HFFc6 (cell line): ENCODE measurements at regions not wholly inside any gene's neighbourhood (a gene's known extent, or its start where the extent isn't known, plus 50 kb on each side); places are given as distances from the start of the nearest gene placed in this dataset.

Source experiments
- DNase-seq: peaks from one replicate; pipeline ENCODE4 v3.0.0-alpha.2; 2018
- H3K27ac Mint-ChIP-seq: 2 replicates; pipeline ENCODE4 v1.8.0; 2020; ENCODE audit warnings: mild to moderate bottlenecking, mixed read lengths
- H3K27me3 Mint-ChIP-seq: 2 replicates; pipeline ENCODE4 v1.8.0; 2021; ENCODE audit warnings: mild to moderate bottlenecking, moderate library complexity, mixed read lengths; ENCODE audit not compliant: insufficient read depth
- H3K36me3 Mint-ChIP-seq: 2 replicates; pipeline ENCODE4 v1.8.0; 2021; ENCODE audit warnings: low read depth, mixed read lengths
- H3K4me1 Mint-ChIP-seq: 2 replicates; pipeline ENCODE4 v1.8.0; 2020; ENCODE audit warnings: low read depth, mixed read lengths
- H3K4me3 Mint-ChIP-seq: 2 replicates; pipeline ENCODE4 v1.8.0; 2020; ENCODE audit warnings: mild to moderate bottlenecking, moderate library complexity, mixed read lengths
- H3K9me3 Mint-ChIP-seq: 2 replicates; pipeline ENCODE4 v1.8.0; 2020; ENCODE audit warnings: mild to moderate bottlenecking, mixed read lengths
- TF ChIP-seq, protein P1 (sequence below): fragments of 200-600 bp; sonication (generic); IDR thresholded peaks from 2 replicates; pipeline ENCODE4 v1.5.0; 2021; ENCODE audit warnings: antibody characterized with exemption, mild to moderate bottlenecking

DNA sequence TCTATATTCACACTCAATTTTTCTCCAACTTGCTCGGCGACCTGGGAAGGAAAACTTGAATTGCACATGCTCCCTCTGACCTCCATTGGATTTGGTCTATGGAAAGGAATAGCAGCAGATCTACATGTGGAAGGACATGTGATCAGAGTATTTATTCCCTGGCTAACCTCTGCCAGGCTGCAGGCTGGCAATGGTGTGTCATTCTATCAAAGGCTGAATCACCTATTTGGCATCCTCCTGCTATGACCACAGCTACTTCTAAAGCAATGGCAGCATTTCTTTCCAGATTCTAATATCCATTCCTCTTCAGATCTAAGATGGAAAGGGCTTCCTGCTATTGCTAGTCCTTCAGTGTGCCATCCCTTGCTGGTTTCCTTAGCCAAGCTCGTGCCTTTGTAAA is 144.3 kb upstream of the FREM2 start:
- Mint-ChIP-seq H3K4me3 (no peak overlapping the region), H3K4me1 (no peaks in the 10 kb centered on the region; the same call in 1 of the 2 replicates), H3K27me3 (peaks cover 1% of the 10 kb centered on the region; the same call in 1 of the 2 replicates), H3K9me3 (no peaks in the 10 kb centered on the region), H3K36me3 (no peaks in the 10 kb centered on the region), H3K27ac (no peak overlapping the region)
- TF ChIP-seq, protein P1, sequence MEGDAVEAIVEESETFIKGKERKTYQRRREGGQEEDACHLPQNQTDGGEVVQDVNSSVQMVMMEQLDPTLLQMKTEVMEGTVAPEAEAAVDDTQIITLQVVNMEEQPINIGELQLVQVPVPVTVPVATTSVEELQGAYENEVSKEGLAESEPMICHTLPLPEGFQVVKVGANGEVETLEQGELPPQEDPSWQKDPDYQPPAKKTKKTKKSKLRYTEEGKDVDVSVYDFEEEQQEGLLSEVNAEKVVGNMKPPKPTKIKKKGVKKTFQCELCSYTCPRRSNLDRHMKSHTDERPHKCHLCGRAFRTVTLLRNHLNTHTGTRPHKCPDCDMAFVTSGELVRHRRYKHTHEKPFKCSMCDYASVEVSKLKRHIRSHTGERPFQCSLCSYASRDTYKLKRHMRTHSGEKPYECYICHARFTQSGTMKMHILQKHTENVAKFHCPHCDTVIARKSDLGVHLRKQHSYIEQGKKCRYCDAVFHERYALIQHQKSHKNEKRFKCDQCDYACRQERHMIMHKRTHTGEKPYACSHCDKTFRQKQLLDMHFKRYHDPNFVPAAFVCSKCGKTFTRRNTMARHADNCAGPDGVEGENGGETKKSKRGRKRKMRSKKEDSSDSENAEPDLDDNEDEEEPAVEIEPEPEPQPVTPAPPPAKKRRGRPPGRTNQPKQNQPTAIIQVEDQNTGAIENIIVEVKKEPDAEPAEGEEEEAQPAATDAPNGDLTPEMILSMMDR: no peak
- DNase-seq: no peak

DNA sequence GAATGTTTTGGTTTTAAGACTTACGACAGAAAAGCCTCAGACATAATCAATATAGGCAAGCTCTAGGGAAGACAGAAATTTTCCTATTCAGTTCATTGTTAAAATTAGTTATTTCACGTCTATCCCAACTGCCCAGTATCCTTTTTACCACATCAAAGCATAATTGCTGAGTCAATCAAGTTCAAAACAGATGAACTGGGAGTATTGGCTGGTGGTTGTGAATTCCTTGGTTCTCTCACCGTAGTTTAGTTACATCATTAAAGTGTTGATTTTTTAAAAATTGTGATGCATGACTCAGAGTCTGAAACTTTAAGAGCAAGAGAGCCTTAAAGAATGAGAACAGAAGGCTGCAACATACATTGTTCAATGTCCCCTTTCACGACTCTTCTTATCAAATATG is 143.3 kb upstream of the FREM2 start:
- Mint-ChIP-seq H3K9me3 (no peaks in the 10 kb centered on the region), H3K36me3 (no peaks in the 10 kb centered on the region), H3K4me1 (no peaks in the 10 kb centered on the region; the same call in 1 of the 2 replicates), H3K27ac (no peak overlapping the region), H3K27me3 (no peaks in the 10 kb centered on the region; the same call in 1 of the 2 replicates), H3K4me3 (no peak overlapping the region)
- TF ChIP-seq, protein P1: no peak
- no peak for DNase-seq

DNA sequence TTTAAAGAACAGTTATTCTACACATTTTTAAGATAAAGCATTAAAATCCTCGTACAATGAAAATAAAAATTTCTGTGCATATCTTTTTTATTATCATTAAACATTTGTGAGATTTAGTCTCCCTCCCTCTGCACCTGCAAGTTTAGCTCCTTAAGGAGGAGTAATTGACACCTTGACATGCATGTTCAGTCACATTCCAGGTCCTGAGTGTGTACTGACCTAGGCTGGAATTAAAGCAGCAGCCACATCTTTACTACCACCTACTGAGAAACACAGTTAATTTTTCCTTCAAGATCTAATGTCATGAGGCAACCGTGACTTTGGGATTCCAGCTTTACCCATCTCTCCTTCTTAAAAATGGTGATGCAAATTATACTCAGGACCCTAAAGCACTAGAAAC is 123.1 kb upstream of the FREM2 start:
- DNase-seq: no peak
- Mint-ChIP-seq H3K27me3 (no peaks in the 10 kb centered on the region), H3K27ac (no peak overlapping the region), H3K4me3 (no peak overlapping the region), H3K36me3 (no peaks in the 10 kb centered on the region; the same call in 1 of the 2 replicates), H3K9me3 (no peaks in the 10 kb centered on the region; the same call in 1 of the 2 replicates), H3K4me1 (no peaks in the 10 kb centered on the region)
- TF ChIP-seq, protein P1: no peak

DNA sequence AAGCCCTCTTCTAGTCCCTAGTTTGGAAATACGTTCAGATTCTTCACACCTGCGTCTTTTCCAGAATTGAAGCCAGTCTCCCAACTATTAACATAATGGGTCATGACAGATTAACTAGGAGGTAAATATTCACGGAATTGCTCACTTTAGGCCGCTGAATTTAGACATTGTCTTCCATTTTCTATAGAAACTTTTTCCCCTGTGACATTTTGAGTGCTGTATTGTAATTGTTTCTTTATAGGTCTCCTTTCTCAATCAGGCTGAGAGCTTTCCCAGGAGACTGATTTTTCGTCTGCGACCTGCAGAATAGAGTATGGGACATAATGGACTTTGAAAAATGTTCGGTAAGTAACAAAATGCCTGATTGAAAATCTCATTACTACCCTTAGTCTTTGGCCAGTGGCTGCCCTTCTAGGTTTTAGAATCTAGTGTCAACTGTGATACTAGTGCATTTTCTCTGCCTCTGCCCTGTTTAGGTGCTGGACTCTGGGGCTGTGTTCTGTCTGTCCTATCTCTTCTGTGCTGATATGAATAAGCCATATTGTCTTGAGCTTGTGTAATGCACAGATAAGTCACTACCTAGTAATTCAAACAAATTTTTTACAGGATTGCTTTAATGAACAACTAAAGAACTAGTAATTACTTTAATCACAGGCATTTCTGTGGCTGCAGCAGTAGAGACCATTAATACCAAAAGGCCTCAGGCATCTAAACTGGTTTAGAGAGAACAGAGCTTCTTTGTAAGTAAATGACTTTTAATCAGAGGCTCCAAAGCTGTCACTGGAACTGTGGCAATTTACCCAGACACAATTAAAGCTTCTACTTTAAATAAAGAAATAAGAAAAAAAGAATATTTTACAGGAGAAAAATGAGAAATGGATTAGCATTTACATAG is 122.4 kb upstream of the FREM2 start:
- Mint-ChIP-seq H3K4me1 (no peaks in the 10 kb centered on the region), H3K27me3 (no peaks in the 10 kb centered on the region), H3K27ac (no peak overlapping the region), H3K36me3 (no peaks in the 10 kb centered on the region; the same call in 1 of the 2 replicates), H3K9me3 (no peaks in the 10 kb centered on the region; the same call in 1 of the 2 replicates), H3K4me3 (no peak overlapping the region)
- no peak for DNase-seq
- TF ChIP-seq, protein P1: no peak

DNA sequence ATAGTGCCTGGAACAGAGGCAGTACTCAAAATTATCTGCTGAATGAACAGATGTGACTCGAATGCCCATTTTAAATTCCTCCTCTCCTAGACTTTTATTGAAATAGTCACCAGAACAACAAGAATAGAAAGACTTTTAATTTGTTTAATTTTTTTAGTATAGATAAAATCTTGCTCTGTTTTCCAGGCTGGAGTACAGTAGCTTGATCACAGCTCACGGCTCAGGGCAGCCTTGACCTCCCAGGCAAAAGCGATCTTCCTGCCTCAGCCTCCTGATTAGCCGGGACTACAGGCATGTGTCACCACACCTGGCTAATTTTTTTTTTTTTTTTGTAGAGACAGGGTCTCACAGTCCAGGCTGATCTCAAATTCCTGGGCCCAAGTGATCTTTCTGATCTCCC is 120.9 kb upstream of the FREM2 start:
- TF ChIP-seq, protein P1: no peak
- no peak for DNase-seq
- Mint-ChIP-seq H3K27ac (no peak overlapping the region), H3K9me3 (peaks cover 4% of the 10 kb centered on the region), H3K27me3 (peaks cover 4% of the 10 kb centered on the region; the same call in 1 of the 2 replicates), H3K36me3 (no peaks in the 10 kb centered on the region; the same call in 1 of the 2 replicates), H3K4me1 (no peaks in the 10 kb centered on the region), H3K4me3 (no peak overlapping the region)
